GM18498 (cell line): ENCODE measurements at regions not wholly inside any gene's neighbourhood (a gene's known extent, or its start where the extent isn't known, plus 50 kb on each side); places are given as distances from the start of the nearest gene placed in this dataset.
A peak's percentile ranks its signal among the peaks of the same experiment; 100 is the strongest.

Experiments
- ATAC-seq: cut with Tn5 transposase; IDR thresholded peaks from one replicate; pipeline ENCODE4 v1.9.1; 2021; ENCODE audit warnings: mild to moderate bottlenecking, moderate library complexity; ENCODE audit not compliant: unreplicated experiment

DNA sequence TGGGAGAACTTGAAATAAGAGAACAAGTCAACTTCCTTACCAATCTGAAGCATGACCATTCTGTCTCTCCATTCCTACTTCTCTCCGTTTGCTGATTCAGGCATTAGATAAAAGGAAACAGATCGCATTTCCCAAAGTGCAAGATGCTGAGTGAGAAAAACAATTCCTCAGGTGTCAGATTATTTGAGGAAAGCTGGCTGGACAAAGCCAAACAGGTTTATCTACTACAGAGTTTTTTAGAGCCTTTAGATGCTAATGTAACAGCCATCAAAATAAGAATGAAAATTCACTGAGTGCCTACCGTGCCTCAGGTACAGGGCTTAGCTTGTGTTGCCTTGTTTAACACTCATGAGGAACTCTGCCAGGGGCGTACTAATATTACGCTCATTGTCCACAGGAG is 135.9 kb upstream of the MBL2 start:
- ATAC-seq, result no peak

DNA sequence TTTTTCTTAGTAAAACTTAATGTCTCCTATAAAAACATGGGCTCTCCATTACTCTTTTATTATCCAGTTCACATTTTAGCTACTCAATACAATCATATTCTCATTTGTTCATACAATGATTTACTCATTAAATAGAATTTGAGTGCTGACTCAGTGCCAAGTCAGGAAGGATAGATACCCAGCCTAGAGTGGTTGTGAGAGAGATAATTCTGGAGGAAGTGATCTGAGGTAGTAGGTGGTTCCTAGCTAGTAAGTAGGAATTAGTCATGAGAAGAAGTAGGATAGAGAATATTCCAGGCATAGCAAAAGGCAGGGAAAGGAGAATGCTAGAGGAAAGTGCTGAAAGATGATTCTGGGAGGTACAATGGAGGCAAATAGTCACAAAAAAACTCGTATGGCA is 133.5 kb upstream of the MBL2 start:
- no peak for ATAC-seq

DNA sequence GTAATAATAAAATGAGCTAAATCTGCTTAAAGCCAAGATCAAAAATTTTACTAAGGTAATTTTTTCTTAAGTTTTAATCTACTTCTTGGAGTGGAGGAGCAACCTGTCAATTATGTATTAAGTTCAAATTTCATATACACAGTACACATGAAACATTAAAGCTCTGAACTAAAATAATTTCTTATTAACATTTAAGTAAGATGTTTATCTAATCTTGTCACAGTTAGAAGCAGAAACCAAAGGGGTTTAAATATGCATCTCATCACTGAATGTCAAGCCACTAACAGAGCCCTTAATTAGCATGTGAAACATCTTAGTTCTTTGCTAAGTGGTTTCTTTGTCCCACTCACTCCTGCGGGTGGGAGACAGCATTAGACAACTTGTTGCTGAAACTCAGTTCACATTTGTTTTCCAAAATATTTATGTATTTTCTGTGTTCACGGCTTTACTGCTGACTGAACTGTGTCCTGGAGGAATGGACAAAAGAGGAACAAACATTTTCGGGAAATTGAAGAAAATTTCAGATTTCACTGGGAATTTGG is 130.9 kb upstream of the MBL2 start:
- ATAC-seq, result no peak

DNA sequence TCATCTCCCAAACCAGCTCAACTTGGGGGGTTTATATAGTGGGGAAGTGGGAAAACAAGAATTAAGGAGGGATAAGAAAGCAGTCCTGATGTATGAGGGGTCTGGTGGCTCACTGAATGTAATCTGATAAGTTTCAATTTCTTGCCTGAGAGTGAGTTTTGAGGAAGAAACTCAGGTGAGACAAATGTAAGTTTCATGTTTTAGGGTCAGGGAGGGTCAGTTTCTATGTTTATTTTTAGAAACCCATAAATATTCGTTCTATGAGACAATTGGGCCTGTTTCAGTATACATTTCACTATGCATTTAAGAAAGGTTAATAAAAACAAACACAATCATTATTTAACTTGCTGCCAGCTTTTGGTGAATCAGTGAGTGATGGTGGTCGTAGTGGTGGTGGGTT is 128.0 kb upstream of the MBL2 start:
- peak; percentile 75 for ATAC-seq

DNA sequence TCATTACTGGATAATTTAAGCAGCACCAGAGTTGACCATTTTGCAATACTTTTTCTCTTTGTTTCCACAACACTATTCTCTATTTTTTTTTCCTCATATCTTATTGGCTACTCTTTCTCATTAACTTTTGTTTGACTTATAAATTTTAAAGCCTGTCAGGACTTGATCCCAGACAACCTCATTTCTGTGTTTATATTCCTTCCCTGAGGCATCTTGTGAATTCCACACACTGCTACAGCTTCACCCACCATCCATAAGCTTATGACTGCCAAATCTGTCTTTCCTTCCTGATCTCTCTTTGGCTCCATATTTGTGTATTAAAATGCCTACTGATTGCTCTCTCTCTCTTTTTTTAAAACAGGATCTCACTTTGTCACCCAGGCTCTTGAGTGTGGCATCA is 124.6 kb upstream of the MBL2 start:
- ATAC-seq, result no peak

DNA sequence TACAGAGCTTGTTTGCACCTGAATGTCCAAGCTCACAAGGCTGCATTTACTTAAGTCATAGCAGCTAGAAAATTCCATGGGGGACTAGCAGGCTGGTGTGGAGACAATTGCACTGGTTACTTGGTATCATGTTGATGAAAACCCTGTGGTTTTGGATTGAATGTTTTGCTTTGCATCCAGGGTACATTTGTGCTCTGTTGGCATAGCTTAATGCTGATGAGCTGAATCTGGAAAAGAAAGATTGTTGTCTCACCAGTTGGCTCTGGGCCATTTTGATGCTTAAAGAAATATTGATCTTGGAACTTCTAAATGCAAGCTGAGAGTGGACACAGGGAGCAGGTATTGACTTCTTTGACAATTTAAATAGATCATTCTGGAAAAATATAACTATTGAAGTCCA is 122.5 kb upstream of the MBL2 start:
- ATAC-seq, result no peak

DNA sequence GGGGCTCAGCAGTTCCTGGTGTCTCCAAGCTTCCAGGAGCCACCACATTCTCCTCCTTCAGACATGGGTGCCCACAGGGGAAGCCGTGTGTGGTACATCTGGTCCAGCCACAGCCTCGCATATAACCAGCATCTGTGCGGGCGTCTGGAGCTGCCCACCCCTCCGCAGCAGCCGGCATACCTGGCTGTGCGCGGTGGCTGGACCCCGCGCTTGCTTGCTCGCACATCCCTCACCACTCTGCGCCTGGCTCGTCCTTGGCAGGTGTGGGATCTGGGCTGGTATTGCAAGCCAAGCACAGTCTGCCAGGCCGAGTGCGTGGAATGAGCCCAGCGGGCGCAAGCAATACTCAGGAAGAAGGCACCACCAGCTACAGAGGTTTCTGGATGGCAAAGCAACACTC is 117.7 kb upstream of the MBL2 start:
- no peak for ATAC-seq

DNA sequence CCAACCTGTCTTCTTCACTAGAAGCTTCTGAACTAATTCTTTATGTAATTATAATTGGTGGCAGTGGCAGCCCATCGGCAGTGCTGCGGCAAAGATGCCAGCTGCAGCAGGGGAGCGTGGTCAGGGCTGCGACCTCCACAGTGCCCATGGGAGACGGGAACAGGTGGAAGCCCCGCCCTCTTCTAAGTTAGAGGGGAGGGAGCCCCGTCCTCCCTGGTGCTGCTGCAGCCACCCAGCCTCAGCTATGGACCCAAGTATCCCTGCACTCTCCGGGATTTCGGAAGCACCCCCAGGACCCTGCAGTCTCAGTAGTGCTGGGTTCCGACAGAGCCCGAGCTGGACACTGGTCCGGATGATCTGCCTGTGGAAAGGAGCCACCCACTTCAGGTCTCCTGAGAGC is 117.0 kb upstream of the MBL2 start:
- no peak for ATAC-seq

DNA sequence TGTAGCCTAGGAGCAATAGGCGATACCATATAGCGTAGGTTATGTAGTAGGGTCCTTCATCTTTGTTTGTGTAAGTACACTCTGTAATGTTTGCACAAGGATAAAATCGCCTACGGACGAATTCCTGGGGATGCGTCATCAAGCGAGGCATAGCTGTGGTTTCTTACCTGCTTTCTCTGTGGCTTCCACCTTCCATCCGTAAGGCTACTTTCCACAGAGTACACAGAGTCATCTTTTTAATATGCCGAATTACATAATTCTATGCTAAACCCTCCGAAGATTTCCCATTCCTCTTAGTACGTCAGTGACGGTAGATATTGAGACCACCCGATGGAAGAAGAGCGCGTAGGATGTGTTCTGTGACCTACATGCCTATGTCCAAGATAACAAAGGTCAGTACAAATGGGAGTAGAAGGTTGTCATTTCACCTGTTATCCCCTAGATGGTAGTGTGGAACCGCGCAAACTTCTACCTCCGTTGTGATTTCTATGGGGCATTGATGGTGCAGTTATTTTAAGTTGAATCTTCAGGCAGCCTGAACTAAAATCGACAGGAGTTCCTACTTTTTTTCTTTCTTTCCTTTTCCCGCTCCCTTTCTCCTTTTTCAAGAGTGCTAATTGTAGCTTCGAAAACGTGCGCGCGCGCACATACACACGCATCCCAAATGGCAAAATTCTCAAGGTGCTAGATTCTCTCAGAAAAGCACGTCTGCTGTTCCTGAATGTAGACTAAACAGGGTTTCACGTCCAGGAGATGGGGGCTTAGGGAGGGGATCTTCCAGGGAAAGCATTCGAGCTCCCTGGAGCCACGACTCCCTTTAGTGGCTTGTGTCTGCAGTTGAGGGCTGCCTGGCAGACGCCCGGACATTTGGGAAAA is 111.7 kb upstream of the MBL2 start:
- peak; percentile 99 for ATAC-seq

DNA sequence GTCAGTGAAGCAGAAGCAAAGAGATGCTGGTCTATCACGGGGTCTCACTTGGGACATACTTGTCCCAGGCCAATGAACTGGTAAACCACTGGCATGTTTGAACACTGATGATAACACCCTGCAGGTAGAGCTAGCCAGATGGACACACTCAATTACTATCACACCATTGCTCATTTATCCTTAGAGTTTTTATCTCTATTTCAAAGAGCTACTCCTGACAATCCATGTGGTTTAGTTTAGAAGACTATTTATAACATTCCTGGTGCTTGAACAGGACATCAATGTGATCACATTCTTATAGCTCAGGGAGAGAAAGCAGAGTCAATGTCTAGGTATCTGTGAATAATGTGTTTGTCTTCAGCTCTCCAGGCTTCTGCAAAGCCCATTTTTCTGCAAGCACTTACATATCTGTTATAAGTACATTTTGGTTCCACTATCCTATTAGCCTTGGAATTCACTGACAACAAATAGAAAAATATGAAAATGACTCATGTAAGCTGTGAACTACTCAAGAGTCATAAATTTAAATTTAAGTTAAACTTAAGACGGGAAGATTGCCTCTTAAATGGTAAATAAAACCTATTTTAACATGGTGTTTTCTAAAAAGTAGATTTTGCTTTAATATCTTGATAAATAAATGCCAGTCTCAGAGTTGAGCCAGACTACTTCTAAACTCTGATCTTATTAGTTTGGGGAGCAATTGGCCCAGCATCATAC is 106.7 kb upstream of the MBL2 start:
- ATAC-seq, result no peak

DNA sequence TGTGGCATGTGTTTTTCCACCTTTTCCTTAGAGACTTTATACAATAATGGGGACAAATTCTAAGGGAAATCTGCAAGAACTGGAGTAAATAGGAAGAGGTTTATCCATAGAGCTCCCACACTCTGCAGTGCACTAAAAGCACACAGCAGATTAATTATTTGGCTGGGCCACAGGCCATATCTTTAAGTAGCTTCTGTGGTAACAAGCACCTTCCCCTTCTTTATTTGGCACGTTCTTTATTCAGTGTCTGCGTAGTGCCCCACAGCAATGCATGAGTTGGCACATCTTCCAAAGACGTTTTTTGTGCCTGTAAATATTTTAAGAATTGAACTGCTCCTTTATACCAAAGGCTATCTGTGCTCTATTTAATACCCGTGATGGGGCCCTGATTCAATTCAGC is 104.9 kb upstream of the MBL2 start:
- ATAC-seq, result no peak

DNA sequence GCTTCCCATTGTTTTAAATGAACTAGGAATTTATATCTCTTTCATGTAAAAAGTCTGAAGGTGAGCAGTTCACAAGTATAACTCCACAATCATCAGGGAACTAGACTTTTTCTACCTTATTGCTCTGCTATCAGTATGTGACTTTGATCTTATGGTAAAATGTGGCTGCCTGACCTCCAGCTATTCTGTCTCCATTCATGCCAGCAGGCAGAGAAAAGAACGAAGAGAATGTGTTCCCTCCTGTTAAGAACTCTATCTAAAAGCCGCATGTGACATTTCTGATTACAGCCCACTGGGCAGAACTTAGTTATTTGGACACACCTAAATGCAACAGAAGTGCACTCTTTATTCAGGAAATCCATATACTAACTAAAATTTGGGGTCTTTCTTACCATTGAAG is 102.8 kb upstream of the MBL2 start:
- ATAC-seq, result no peak

DNA sequence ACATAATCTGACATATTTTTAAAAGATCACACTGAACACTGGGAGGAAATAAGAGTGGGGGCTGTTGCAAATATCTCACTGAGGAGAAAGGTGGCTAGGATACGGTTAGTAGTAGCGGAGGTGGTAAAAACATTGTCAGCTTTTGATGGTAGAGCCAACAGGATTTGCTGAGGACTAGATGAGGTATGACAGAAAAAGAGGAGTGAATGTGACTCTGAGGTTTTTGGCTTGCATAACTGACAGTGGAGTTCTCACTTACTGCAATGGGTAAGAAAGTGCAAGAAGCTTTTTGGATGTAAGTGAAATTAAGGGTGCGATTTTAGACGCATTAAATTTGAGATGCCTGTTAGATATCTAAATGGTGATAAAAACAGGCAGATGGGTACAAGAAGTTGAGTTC is 102.0 kb upstream of the MBL2 start:
- no peak for ATAC-seq

DNA sequence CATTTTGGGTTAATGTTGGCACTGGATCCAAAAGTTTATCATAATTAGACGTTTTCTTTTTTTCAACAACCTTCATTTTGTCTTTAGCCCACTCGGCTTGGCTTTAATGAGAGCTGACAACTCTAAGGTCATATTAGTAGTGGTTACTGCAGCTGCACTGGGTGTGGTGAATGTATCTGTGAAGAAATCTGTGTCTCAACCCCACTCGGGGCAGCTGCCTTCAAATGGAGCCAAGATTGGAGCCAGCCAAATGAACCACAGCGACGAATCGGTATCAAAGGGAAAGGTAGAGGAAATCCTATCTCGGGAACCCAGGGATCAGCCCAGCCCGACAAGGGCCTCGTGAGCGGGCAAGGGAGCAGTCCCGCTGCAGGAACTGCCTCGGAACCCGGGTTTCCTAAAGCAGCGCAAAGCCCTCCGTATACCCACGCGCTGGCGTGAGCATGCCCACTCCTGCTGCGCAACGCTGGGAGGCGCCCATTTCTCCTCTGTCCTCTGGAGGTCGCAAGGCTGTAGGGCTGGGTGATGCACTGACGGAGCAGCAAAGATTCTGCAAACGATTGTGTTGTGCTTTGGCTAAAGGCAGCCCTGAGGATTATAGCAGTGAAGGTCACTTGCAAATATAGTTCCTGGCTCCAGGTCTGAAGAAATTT is 98.7 kb upstream of the MBL2 start:
- ATAC-seq, result no peak

DNA sequence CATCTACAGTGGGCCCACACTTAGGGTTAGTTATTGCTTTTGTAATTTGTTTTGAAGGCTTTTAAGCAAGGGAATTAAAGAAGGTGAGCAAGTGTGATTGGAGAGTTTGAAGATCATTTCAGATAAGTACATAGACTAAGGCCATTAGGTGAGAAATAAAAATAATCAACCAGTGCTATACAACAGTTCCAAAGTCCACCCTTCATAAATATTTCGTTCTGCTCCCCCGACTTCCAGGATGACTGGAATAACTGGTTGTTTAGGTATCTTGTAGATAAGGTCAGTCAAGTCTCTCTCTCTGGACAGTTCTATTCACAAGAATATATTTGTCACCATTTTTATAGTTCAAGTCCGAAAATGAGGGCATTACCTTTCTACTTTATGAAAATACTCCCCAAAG is 98.0 kb upstream of the MBL2 start:
- no peak for ATAC-seq

DNA sequence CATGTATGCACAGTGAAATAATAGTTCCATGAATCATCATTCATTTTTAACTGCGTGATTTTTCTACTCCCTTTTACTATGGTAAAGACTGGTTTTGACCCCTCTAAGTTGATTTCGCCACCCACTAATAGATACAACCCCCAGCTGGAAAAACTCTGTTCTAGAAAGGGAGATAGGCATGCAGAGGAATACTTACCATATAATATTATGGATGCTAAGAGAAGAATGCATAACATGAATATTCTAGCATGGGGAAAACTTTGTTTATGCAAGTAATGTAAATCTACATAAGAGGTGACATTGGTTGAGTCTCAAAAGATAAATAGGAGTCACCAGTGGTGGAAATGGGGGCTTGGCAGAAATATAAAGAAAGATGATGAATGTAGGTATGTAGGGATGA is 97.3 kb upstream of the MBL2 start:
- ATAC-seq, result no peak

DNA sequence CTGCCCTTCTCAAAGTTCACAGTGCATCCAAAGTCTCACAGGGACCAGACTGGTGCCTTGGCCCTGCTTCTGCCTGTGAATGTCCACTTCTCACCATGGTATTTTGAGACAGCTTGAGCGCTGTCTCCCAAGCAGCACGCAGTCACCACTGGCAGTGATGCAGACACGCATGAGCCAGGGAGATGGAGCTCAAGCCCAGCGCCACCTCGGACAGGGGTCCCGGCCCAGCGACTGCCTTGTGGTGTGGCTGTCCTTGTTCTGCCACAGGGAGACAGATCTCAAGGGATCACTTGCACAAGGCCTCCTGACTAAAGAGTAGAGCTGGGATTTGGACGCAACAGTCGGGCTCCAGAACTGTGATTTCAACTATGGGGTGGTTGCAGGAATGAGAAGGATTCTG is 92.6 kb upstream of the MBL2 start:
- ATAC-seq, result no peak

DNA sequence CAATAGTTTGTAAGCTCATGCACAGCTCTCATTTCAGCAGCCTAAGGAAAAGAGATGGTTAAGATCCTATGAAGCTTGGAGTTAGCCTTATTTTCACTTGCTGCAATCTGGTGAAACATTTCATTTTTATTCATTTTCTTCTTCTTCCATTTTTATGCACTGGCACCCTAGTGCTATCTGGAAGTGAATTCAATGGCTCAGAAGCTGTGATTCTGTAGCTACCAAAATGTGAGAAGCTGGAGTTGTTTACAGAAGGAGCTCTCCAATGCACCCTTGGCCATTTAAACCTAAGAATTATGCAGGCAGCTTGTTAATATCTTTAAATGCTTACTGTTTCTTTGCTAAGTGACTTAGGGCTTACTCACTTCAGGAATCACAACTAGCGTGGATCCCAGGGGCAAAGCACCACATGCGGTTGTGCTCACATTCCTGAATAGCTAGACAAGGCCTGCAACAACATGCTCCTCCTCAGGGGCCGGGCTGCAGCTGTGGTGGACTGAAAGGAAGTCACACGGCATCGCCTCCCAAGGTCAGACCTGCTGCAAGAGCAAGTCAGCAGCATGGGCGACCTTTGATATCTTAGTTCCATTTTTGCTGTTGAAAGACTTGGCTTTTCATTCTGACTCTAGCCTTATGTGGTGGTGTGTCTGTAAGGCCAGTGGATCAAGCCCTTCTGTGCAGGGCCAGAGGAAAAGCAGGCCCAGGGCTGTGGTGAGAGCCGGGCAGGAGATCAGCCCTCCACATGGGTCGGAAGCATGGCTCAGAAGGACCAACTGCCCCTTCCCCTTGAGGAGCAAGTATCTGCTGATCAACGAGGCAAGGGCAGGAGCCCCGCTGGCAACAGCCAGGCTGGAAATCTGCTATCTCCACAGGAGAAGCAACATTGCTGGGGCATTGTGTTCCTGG is 91.9 kb upstream of the MBL2 start:
- no peak for ATAC-seq

DNA sequence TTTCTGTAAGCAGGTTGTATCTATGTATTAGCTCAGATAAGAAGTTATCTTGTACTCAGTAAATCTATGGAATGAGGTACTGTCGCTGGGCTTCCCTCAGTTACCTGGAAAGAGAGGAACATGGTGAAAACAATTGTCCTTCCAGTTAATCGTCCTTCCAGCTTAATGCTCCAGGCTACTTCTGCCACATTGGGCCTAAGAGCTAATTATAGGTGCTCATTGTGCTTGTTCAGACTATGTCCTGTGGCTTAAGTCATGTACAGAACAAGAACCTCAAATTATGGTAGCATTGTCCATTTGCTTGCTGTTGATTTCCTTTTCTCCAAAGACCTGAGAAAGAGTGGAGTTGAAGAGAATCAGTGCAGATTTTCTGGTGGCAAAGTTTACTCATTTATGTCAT is 86.1 kb upstream of the MBL2 start:
- ATAC-seq, result no peak

DNA sequence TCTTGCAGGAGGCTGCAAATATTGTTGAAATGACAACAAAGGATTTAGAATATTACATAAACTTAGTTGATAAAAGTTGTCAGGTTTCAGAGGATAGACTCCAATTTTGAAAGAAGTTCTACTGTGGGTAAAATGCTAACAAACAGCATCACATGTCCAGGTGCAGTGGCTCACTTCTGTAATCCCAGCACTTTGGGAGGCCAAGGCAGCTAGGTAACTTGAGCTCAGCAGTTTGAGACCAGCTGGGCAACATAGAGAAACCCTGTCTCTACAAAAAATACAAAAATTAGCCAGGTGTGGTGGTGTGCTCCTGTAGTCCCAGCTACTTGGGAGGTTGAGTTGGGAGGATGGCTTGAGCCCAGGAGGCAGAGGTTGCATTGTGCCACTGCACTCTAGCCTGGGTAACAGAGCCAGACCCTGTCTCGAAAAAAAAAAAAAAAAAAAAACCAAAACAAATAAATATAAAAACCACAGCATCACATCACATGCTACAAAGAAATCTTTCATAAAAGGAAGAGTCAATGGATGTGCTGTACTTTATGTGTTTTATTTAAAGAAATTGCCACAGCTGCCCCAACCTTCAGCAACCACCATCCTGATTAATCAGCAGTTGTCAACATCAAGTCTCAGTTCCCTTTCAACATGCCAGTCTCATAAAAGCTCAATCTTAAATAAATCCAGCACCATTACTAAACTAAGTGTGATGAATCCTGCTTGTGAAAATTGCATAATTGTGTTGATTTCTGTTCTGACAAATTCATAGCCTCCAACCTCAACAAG is 83.2 kb upstream of the MBL2 start:
- ATAC-seq, result no peak
